ENCODE measurements at regions not wholly inside any gene's neighbourhood (a gene's known extent, or its start where the extent isn't known, plus 50 kb on each side); places are given as distances from the start of the nearest gene placed in this dataset.

DNA sequence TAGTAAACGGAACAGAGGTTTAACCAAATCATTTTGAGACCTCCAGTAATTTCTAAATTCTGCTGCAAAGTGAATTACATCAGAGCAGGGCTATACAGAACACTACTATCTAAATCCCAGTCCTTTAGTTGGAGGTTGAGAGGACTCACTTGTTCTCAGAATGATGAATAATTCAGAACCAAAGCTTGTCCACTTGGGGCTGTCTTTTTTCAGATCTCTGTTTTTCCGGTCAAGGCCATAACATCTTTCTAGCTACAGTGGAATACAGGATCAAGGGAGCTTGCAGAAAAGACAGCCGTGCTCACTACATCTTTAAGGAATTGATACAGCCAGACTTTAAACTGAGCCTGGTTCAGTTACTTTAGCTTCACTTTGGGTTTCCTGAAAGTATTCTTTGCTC is 194.5 kb downstream of the EFHB start:
- H3K4me3 ChIP-seq (ENCODE audit: low read depth, low read length) = no peak overlapping the region
- TF ChIP-seq, protein P1, sequence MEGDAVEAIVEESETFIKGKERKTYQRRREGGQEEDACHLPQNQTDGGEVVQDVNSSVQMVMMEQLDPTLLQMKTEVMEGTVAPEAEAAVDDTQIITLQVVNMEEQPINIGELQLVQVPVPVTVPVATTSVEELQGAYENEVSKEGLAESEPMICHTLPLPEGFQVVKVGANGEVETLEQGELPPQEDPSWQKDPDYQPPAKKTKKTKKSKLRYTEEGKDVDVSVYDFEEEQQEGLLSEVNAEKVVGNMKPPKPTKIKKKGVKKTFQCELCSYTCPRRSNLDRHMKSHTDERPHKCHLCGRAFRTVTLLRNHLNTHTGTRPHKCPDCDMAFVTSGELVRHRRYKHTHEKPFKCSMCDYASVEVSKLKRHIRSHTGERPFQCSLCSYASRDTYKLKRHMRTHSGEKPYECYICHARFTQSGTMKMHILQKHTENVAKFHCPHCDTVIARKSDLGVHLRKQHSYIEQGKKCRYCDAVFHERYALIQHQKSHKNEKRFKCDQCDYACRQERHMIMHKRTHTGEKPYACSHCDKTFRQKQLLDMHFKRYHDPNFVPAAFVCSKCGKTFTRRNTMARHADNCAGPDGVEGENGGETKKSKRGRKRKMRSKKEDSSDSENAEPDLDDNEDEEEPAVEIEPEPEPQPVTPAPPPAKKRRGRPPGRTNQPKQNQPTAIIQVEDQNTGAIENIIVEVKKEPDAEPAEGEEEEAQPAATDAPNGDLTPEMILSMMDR (IDR thresholded peaks at IDR 0.05; ENCODE audit: insufficient read depth, low read length, missing control alignments) = no peak
- DNase-seq (ENCODE audit: low read depth, low spot score) = no peak
- ChIA-PET POLR2A (no interaction called here), CTCF (no interaction called here)

DNA sequence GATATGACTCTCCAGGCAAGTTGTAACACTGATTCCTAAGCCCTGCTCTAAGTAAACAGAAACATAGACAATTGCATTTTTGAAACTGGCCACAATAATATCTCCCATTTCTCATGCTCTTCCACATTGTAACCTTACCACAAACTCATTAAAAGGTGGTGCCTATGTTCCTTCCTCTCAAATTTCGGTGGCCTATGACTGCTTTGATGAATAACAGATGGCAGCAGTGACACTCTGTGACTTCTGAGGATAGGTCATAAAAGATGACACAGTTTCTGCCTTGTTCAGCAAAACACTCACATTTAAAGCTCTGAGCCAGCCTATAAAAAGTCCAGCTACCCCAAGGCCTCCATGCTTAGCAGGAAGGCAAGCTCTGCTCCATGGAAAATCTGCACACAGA is 195.2 kb downstream of the EFHB start:
- ChIA-PET CTCF (no interaction called here), POLR2A (no interaction called here)
- no peak for DNase-seq (ENCODE audit: low read depth, low spot score)
- TF ChIP-seq, protein P1 (IDR thresholded peaks at IDR 0.05; ENCODE audit: insufficient read depth, low read length, missing control alignments) = no peak
- H3K4me3 ChIP-seq (ENCODE audit: low read depth, low read length) = no peak overlapping the region

DNA sequence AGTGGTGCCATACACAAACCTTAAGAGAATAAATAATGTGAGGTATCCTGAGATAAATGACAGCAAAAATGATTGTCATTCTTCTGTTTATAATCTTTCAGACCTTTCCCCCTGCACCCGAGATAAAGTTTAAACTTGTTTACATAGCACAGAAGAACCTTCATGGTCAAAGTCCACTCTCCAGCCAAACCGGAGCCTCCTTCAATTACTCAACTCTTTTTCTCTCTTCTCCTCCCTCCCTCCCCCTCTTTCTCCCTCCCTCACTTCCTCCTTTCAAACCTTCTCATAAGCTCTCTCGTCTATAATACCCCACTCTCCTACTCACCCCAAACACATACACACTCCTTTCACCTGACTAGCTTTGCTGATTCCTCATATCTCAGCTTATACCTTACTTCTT is 198.9 kb downstream of the EFHB start:
- POLR2A ChIA-PET = no interaction called here
- H3K4me3 ChIP-seq (ENCODE audit: low read depth, low read length) = no peak overlapping the region
- TF ChIP-seq, protein P1 (IDR thresholded peaks at IDR 0.05; ENCODE audit: insufficient read depth, low read length, missing control alignments) = no peak
- CTCF ChIA-PET = no interaction called here
- DNase-seq (ENCODE audit: low read depth, low spot score) = no peak

DNA sequence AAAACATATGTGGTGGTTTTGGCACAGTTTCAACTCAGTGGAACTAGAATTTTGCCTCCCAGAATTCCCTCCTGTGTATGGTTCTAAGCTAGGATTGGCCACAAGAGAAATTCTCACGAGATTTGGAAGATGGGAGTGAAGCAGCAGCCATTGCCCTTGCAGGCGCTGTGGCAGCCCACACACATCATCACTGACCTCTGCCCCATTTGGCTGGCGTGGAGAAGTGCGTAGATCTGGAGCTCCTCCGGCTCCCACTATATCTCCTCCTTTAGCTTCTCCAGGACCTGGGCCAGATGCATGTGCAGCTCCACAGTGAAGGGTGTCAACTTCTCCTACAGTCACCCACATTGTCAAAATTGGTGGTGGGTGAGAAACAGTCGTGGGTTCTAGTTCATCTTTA is 199.6 kb downstream of the EFHB start:
- POLR2A ChIA-PET = no interaction called here
- no peak for DNase-seq (ENCODE audit: low read depth, low spot score)
- TF ChIP-seq, protein P1 (IDR thresholded peaks at IDR 0.05; ENCODE audit: insufficient read depth, low read length, missing control alignments) = no peak

DNA sequence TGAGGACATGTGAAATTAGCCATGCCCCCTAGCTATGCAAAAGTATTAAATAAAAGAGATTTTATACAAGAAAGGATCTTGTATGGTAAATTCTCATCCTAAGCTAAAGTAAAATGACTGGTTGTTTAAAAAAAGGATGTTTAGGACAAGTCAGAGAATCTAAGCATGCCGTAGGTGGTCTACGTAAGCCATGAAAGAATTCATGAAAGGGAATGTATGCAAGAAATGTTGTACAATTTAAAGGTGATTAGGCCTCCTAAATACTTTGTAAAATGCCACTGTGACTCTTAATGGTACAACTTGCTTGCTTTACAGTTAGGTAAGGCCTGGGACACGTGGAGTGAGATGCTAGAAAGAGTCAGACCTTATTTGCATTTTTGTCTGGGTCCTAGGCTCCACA is 209.0 kb downstream of the EFHB start:
- ChIA-PET POLR2A (no interaction called here), CTCF (no interaction called here)
- TF ChIP-seq, protein P1 (IDR thresholded peaks at IDR 0.05; ENCODE audit: insufficient read depth, low read length, missing control alignments) = no peak
- DNase-seq (ENCODE audit: low read depth, low spot score) = no peak
- no peak overlapping the region for H3K4me3 ChIP-seq (ENCODE audit: low read depth, low read length)

More for the DNA sequence above, 199.6 kb downstream of the EFHB start:
- CTCF ChIA-PET = no interaction called here
- no peak overlapping the region for H3K4me3 ChIP-seq (ENCODE audit: low read depth, low read length)

DNA sequence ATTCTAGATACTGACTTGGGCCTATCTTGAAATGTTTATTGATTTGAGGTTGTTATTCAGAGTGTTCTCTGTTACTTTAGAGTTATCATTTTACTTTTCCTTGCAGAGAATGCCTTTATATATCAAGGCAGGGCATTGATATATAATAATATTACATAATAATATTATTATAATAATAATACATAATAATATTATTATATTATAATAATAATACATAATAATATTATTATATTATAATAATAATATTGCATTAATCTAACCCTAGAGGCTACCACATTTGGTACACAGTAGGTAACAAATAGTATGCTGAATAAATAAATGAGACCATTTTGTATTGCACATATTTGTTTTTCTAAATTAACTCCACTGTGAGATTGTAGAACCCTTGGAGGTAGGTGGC is 216.3 kb downstream of the EFHB start:
- no peak for DNase-seq (ENCODE audit: low read depth, low spot score)
- TF ChIP-seq, protein P1 (IDR thresholded peaks at IDR 0.05; ENCODE audit: insufficient read depth, low read length, missing control alignments) = no peak
- CTCF ChIA-PET = no interaction called here
- H3K4me3 ChIP-seq (ENCODE audit: low read depth, low read length) = no peak overlapping the region
- POLR2A ChIA-PET = no interaction called here
